A673 (cell line): ENCODE measurements at regions not wholly inside any gene's neighbourhood (a gene's known extent, or its start where the extent isn't known, plus 50 kb on each side); places are given as distances from the start of the nearest gene placed in this dataset.

ENCODE experiments used
- BruUV-seq: library from RNA; stranded (reverse); fragments of 400-500 nt; replicated peaks from 2 replicates; lab custom pipeline; 2021; lab: Mats Ljungman, UMichigan
- CTCF ChIA-PET: fragments of 300-600 bp; sonication (Branson Sonifier 250); formaldehyde crosslinking; loops from one replicate; lab custom pipeline; 2022; ENCODE audit warnings: antibody characterized with exemption; lab: Charles Lee
- POLR2A ChIA-PET: fragments of 300-600 bp; sonication (Branson Sonifier 250); formaldehyde crosslinking; loops from one replicate; lab custom pipeline; 2022; ENCODE audit warnings: antibody characterized with exemption; ENCODE audit not compliant: low non-redundant PET; lab: Charles Lee
- DNase-seq: peaks from one replicate; pipeline ENCODE4 v3.0.0-alpha.2; 2015; ENCODE audit warnings: low spot score
- H3K27ac ChIP-seq: fragments of 200-600 bp; sonication (generic); 2 replicates; pipeline ENCODE4 v1.5.1; 2016; ENCODE audit warnings: mixed run types, low read depth, mild to moderate bottlenecking, mixed read lengths, antibody characterized with exemption, low read length; ENCODE audit not compliant: poor library complexity, severe bottlenecking
- H3K27me3 ChIP-seq: fragments of 200-600 bp; sonication (generic); replicated peaks from 2 replicates; pipeline ENCODE4 v1.6.1; 2017; ENCODE audit warnings: mixed run types, low read depth, mild to moderate bottlenecking, mixed read lengths, antibody characterized with exemption, low read length; ENCODE audit not compliant: insufficient read depth, poor library complexity
- H3K36me3 ChIP-seq: fragments of 200-600 bp; sonication (generic); 2 replicates; pipeline ENCODE4 v1.6.1; 2016; ENCODE audit warnings: mixed run types, mild to moderate bottlenecking, mixed read lengths, antibody characterized with exemption, low read length; ENCODE audit not compliant: insufficient read depth, poor library complexity, severe bottlenecking
- H3K4me1 ChIP-seq: fragments of 200-600 bp; sonication (generic); 2 replicates; pipeline ENCODE4 v1.6.1; 2017; ENCODE audit warnings: mixed run types, mild to moderate bottlenecking, mixed read lengths, antibody characterized with exemption, low read length; ENCODE audit not compliant: insufficient read depth, poor library complexity, severe bottlenecking
- H3K4me3 ChIP-seq: fragments of 200-600 bp; sonication (generic); 2 replicates; pipeline ENCODE4 v1.5.1; 2016; ENCODE audit warnings: low read depth, mixed run types, mild to moderate bottlenecking, mixed read lengths, low read length; ENCODE audit not compliant: poor library complexity, severe bottlenecking
- H3K9me3 ChIP-seq: fragments of 200-600 bp; sonication (generic); 2 replicates; pipeline ENCODE4 v1.6.1; 2016; ENCODE audit warnings: mixed run types, low read depth, mild to moderate bottlenecking, mixed read lengths, antibody characterized with exemption, low read length; ENCODE audit not compliant: poor library complexity, severe bottlenecking
- CTCF ChIP-seq: fragments of 300-800, 200-600 bp; sonication (generic); conservative IDR thresholded peaks from 2 replicates; pipeline ENCODE4 v1.5.1; 2017; ENCODE audit warnings: low read depth, mild to moderate bottlenecking, antibody characterized with exemption, low read length, moderate library complexity, mixed read lengths
- EZH2 ChIP-seq: fragments of 200-600 bp; sonication (generic); IDR thresholded peaks from 2 replicates; pipeline ENCODE4 v1.6.1; 2017; ENCODE audit warnings: borderline replicate concordance, low read depth, mild to moderate bottlenecking, mixed read lengths, antibody characterized with exemption, low read length; ENCODE audit not compliant: poor library complexity, severe bottlenecking
- intact Hi-C: fragments of 100-400 bp; cut with micrococcal nuclease; formaldehyde crosslinking; loops from one replicate; pipeline ENCODE4 v1.10.0; 2022; ENCODE audit not compliant: unreplicated experiment

DNA sequence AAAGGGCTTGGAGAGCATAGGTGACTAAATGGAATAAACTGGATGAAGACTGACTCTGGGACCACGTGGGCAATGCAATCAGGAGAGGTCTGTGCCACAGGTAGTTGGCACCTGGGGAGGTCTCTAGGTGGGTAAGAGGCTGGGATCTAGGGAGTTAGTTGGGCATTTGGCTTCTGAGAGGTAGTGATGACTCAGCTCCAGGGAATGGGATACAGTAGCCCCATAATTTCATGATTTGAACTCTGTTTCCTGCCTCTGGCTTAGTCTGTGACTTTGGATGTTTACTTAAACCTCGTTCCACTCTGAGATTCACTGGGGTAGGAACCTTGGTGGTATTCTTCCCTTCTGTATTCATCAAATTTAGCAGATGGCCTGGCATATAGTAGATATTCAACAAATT is 240.8 kb downstream of the KIF4B start:
- no peaks in the 10 kb centered on the region for H3K4me1 ChIP-seq
- TF ChIP-seq EZH2 (no peak), CTCF (no peak)
- intact Hi-C loops, result no loop called here
- no peaks in the 10 kb centered on the region for H3K9me3 ChIP-seq
- H3K4me3 ChIP-seq, result no peak overlapping the region
- POLR2A ChIA-PET, result no interaction called here
- H3K27me3 ChIP-seq, result no peaks in the 10 kb centered on the region
- no peak overlapping the region for H3K27ac ChIP-seq
- BruUV-seq, result no TSS peak
- CTCF ChIA-PET, result no interaction called here
- H3K36me3 ChIP-seq, result no peaks in the 10 kb centered on the region
- DNase-seq, result no peak

- Histone ChIP-seq H3K4me3 (no peak overlapping the region), H3K27me3 (no peaks in the 10 kb centered on the region), H3K27ac (no peak overlapping the region), H3K36me3 (no peaks in the 10 kb centered on the region), H3K9me3 (no peaks in the 10 kb centered on the region), H3K4me1 (no peaks in the 10 kb centered on the region)
- DNase-seq, result no peak
- ChIA-PET CTCF (no interaction called here), POLR2A (no interaction called here)
- intact Hi-C loops, result no loop called here
- TF ChIP-seq CTCF (no peak), EZH2 (no peak)
- BruUV-seq, result no TSS peak
Measured at GRCh38 chr5:155258161-155258560, 244.6 kb downstream of the KIF4B start.

- H3K36me3 ChIP-seq, result no peaks in the 10 kb centered on the region
- H3K9me3 ChIP-seq, result no peaks in the 10 kb centered on the region
- POLR2A ChIA-PET, result no interaction called here
- BruUV-seq, result no TSS peak
- CTCF ChIA-PET, result no interaction called here
- TF ChIP-seq CTCF, result no peak
- TF ChIP-seq EZH2, result no peak
- H3K4me1 ChIP-seq, result no peaks in the 10 kb centered on the region
- no peak overlapping the region for H3K4me3 ChIP-seq
- intact Hi-C loops, result loop anchor here (5.0 kb wide), 2 partner anchors 122 to 287 kb away; no protein-coding TSS in a partner anchor
- no peaks in the 10 kb centered on the region for H3K27me3 ChIP-seq
- DNase-seq, result no peak
- H3K27ac ChIP-seq, result no peak overlapping the region
Measured at GRCh38 chr5:155259648-155260047, 246.1 kb downstream of the KIF4B start.
